HG03457 (cell line): ENCODE measurements at regions not wholly inside any gene's neighbourhood (a gene's known extent, or its start where the extent isn't known, plus 50 kb on each side); places are given as distances from the start of the nearest gene placed in this dataset.
"Not testable (repeated sequence)": the region's sequence is repeated elsewhere in the genome, so short reads cannot be mapped to it uniquely, and the experiment has no call there.

Source experiments
- ATAC-seq: cut with Tn5 transposase; IDR thresholded peaks from one replicate; pipeline ENCODE4 v1.9.1; 2021; ENCODE audit warnings: moderate number of reproducible peaks; ENCODE audit not compliant: unreplicated experiment

- no peak for ATAC-seq
Observed at GRCh38 chr3:144583871-144584270, 612.2 kb downstream of the DIPK2A start.

- no peak for ATAC-seq
Observed at GRCh38 chr3:144585408-144585807, 613.8 kb downstream of the DIPK2A start.

- ATAC-seq = no peak
Observed at GRCh38 chr3:144585953-144586352, 614.3 kb downstream of the DIPK2A start.

DNA sequence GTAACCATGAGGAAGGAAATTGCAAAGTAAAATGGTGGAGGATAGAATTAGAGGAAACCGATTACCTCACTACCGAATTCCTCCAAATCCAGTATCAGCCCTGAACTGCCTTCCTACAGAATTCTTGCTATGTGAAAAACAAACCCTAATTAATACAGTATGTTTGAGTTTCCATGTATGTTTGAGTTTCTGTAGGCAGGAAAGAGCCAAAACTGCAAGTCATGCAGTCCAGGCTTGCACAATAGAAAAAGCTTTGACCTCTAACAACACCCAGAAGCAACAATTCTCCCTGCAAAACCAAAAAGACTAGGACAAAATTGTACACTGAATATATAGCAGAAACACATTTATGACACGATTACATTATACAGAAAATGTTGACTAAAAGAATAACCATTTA lies 614.8 kb downstream of the DIPK2A start:
- ATAC-seq = no peak

DNA sequence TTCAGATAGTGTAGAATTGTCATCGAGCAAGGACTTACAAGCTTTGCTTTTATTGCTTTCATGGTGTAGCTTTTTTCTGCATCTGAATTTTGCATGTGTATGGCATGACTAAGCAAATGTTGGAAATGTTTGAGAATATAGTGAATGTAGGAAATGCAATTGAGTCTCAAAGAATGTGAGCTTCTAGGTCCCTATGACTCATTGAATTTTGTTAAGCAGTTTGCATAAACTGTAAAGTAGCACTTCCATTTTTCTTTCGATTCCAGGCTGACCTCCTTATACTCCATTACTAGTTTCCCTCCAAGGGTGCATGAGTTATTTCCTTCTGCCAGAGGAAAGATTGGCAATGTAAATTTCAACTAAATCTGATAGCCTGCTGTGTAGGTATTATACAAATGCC lies 619.2 kb downstream of the DIPK2A start:
- no peak for ATAC-seq

DNA sequence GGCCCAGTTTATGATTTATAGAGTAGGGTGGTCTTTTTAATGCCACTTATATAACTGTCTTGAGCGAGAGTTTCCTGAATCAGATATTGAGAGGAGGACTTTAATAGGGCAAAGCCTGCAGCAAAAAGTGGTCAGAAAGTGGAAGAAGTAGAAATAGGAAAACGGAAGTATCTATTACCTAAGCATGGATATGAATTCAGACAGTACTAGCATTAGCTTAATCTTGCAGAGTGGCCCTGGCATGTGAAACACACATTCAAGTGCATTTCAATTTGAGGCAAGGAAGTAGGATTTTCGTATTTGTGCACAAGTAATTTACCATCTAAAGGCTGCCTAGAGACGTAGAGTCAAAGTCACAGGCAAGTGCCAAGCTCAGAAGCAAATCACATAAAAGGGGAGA lies 622.3 kb downstream of the DIPK2A start:
- ATAC-seq = no peak

GRCh38 chr3:144620236-144620635 lies 648.6 kb downstream of the DIPK2A start:
- ATAC-seq = not testable (repeated sequence)

GRCh38 chr3:144622845-144623244 lies 651.2 kb downstream of the DIPK2A start:
- ATAC-seq = no peak

GRCh38 chr3:144624656-144625055 lies 653.0 kb downstream of the DIPK2A start:
- no peak for ATAC-seq

DNA sequence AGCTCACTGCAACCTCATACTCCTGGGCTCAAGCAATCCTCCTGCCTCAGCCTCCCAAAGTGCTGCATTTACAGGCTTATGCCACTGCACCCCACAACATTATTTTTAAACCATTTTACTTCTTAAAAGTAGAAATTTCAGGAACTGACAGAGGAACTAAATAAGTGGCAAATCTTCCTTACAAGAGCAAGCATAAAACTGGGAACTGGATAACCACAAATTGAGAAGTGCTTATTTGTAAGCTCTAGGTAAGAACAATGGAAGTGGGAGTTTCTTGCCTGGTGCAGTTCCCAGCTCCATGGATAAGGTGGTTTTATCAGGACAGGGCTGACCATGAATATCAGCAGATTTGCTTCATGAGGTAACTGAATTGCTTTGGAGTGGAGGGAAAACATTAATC lies 655.2 kb downstream of the DIPK2A start:
- no peak for ATAC-seq

DNA sequence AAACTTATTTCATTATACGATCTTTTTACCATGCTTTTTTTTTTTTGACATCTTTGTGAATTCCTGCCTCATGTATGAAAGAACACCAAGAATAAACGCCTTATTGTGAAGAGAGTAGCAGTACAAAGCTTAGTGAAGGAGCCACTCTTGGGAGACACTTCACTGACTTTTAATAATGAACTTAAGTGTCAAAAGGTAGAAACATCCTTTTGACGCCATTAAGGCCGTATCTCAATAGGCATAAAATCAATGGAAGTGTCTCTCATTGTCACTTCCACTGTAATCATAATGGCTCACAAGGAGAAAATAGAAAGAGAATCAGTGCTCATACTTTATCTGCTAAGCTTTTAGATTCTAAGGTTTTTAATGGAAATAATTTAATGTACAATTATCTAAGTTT lies 657.8 kb downstream of the DIPK2A start:
- no peak for ATAC-seq

- no peak for ATAC-seq
Observed at GRCh38 chr3:144636833-144637232, 665.2 kb downstream of the DIPK2A start.

GRCh38 chr3:144638009-144638408 lies 666.4 kb downstream of the DIPK2A start:
- ATAC-seq = no peak

GRCh38 chr3:144643771-144644198 lies 672.2 kb downstream of the DIPK2A start:
- ATAC-seq = no peak

GRCh38 chr3:144645300-144645699 lies 673.7 kb downstream of the DIPK2A start:
- no peak for ATAC-seq

DNA sequence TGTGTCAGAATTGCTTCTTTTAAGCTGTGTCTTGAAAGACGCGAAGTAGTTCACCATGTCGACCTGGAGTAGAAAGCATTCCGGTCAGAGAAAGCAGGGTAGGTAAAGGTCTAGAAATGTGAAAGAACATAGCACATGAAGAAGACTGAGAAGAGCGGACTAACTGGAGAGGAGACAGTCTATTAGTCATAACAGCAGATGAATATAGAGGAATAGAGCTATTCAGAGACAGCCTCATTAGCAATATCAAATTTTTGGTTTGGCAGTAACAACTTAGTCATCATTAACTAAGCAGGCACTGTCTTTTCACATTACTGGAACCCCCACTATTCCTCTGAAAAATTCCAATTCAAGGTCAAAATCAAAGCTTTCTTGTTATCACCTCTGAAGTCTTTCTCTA lies 678.8 kb downstream of the DIPK2A start:
- no peak for ATAC-seq

DNA sequence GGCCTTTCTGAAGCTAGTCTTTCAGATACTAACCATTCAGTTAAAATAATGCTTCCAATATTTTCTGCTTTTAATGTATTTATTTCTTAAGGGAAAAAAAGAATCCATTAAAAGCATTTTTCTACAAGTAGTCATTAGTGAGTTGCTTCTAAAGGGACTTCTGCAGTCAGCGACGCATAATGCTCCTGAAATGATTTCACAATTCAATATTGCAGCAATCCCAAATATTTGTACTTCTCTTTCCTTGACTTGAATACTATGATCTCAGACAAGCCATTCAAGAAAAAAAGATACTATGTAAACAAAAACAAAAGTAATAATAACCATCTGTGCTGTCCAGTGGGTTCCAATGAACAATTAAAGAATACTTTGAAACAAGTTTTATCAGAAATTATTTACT lies 681.0 kb downstream of the DIPK2A start:
- no peak for ATAC-seq

GRCh38 chr3:144655423-144655822 lies 683.8 kb downstream of the DIPK2A start:
- ATAC-seq = no peak

DNA sequence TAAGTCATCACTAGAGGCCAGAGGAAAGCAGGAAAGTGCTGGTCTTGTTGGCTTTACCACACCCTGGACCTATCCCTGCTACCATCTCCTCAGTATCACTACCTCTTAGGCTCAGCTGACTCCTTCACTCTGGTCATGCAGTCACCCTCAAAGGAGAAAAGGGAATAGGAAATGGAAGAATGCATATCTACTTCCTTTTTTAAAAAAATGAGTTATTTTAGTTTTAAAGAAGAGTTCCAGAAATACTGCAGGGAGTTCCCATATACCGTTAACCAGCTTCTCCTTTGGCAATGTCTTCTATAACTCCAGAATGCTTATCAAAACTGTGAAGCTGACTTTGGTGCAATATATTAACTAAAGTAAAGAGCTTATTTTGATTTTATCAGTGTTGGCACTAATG lies 688.6 kb downstream of the DIPK2A start:
- ATAC-seq = no peak

DNA sequence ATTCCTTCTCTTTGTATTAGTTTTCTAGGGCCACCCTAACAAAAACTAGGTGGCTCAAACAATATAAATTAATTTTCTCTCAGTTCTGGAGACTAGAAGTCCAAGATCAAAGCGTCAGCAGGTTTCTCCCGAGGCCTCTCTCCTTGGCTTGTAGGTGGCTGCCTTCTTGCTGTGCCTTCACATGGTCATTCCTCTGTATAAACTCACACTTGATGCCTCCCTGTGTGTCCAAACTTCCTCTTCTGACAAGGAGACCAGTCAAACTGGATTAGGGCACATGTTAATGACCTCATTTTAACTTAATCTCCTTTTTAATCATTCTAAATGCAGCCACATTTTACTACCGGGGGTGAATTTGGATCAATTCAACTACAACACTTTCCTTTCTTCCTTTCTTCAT lies 691.1 kb downstream of the DIPK2A start:
- no peak for ATAC-seq

DNA sequence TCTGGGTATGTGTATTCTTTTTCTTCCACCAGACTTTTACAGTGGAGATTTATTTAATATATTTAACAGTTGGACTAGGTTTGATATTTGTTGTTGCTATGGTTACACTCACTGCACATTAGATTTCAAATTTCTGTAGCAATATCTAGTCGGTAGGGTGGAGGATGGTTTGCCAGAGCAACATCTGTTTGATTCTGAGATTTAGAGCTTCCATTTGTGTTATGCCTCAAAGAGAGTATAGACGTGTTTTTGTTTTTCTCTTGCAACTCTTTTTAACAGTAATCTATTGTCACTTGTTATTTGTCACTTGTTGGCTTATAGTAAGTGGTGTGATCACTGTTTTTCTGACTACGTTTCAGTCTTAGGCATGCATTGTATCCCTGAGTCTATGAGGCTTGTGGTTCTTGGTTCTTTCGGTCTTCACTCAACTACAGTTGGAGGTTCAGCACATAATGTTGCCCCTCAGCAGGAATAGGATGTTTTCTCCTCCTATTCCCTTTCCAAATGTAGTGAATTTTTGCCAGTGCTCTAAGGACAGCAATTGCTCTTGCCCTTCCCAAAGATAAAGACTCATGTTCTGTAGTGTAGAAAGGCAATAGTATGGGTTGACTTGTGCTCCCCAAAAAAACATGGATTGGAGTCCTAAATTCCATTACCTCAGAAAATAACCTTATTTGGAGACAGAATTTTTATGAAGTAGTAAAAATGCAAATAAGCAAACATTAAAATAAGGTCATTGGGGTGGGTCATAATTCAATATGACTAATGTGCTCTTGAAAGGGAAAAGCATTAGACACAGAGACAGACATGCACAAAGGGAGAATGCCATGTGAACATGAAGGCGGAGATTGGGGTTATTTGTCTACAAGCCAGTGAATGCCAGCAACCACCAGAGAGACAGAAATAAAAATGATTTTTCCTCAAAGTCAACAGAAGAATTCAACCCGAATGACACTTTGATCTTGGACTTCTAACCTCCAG lies 692.1 kb downstream of the DIPK2A start:
- ATAC-seq = no peak

DNA sequence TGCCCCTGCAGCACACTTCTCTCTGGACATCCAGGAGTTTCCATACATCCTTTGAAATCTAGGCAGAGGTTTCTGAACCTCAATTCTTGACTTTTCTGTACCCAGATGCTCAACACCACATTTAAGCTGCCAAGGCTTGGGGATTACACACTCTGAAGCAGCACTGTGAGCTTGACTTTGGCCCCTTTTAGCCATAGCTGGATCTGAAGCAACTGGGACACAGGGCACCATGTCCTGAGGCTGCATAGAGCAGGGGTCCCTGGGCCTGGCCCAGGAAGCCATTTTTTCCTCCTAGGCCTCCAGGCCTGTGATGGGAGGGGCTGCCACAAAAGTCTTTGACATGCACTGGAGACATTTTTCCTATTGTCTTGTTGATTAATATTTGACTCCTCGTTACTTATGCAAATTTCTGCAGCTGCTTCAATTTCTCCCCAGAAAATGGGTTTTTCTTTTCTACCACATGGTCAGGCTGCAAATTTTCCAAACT lies 694.0 kb downstream of the DIPK2A start:
- no peak for ATAC-seq

GRCh38 chr3:144670571-144670970 lies 698.9 kb downstream of the DIPK2A start:
- ATAC-seq = no peak
